Keratinocyte (primary cell): ENCODE measurements at regions not wholly inside any gene's neighbourhood (a gene's known extent, or its start where the extent isn't known, plus 50 kb on each side); places are given as distances from the start of the nearest gene placed in this dataset.

Experiments
- DNase-seq: peaks from one replicate; pipeline ENCODE4 v3.0.0-alpha.2; 2011; ENCODE audit warnings: low read depth, missing footprints, low spot score
- FAIRE-seq: peaks from 2 replicates; lab custom pipeline; 2011; peaks lifted over from hg19 to GRCh38; lab: Jason Lieb, UNC
- H2AFZ ChIP-seq: 2 replicates; pipeline ENCODE4 v1.6.0; 2012; ENCODE audit warnings: low read length, control low read depth, inconsistent platforms; ENCODE audit not compliant: control insufficient read depth
- H3K27ac ChIP-seq: 2 replicates; pipeline ENCODE4 v1.5.1; 2011; ENCODE audit warnings: low read length; ENCODE audit not compliant: control insufficient read depth, insufficient read depth
- H3K27me3 ChIP-seq: 3 replicates; pipeline ENCODE4 v1.6.0; 2011; ENCODE audit warnings: low read length; ENCODE audit not compliant: control insufficient read depth, insufficient read depth; ENCODE audit errors: extremely low read depth
- H3K36me3 ChIP-seq, 2 experiments: 2 replicates in 1 of 2; 3 replicates in 1 of 2; pipeline ENCODE4 v1.5.1; 2011; ENCODE audit warnings: low read length in 2 of 2, mild to moderate bottlenecking in 1 of 2; ENCODE audit not compliant: control insufficient read depth in 2 of 2, insufficient read depth in 2 of 2; ENCODE audit errors: extremely low read depth in 1 of 2
- H3K4me1 ChIP-seq: 3 replicates; pipeline ENCODE4 v1.5.1; 2011; ENCODE audit warnings: low read length; ENCODE audit not compliant: control insufficient read depth, insufficient read depth; ENCODE audit errors: extremely low read depth
- H3K4me2 ChIP-seq: 3 replicates; pipeline ENCODE4 v1.6.0; 2011; ENCODE audit warnings: low read depth, low read length; ENCODE audit not compliant: control insufficient read depth, insufficient read depth; ENCODE audit errors: extremely low read depth
- H3K4me3 ChIP-seq, 3 experiments: fragments of 200-600 bp in 1 of 3; sonication (generic) in 1 of 3; 2 replicates in 2 of 3; 3 replicates in 1 of 3; pipeline ENCODE4 v1.5.1; 2011 to 2016; ENCODE audit warnings: low read length in 3 of 3, mild to moderate bottlenecking in 3 of 3, control low read depth in 2 of 3, inconsistent platforms in 1 of 3, low read depth in 1 of 3, mixed read lengths in 1 of 3, mixed run types in 1 of 3, moderate library complexity in 1 of 3; ENCODE audit not compliant: control insufficient read depth in 2 of 3, insufficient read depth in 2 of 3; ENCODE audit errors: extremely low read depth in 1 of 3
- H3K79me2 ChIP-seq: 2 replicates; pipeline ENCODE4 v1.6.0; 2012; ENCODE audit warnings: low read length; ENCODE audit not compliant: control insufficient read depth, insufficient read depth
- H3K9ac ChIP-seq: 3 replicates; pipeline ENCODE4 v1.6.0; 2011; ENCODE audit warnings: low read length; ENCODE audit not compliant: control insufficient read depth, insufficient read depth; ENCODE audit errors: extremely low read depth
- H3K9me1 ChIP-seq: 3 replicates; pipeline ENCODE4 v1.6.0; 2011; ENCODE audit warnings: low read length; ENCODE audit not compliant: control insufficient read depth, insufficient read depth; ENCODE audit errors: extremely low read depth
- H3K9me3 ChIP-seq: 2 replicates; pipeline ENCODE4 v1.5.1; 2012; ENCODE audit warnings: low read depth, low read length; ENCODE audit not compliant: control insufficient read depth
- H4K20me1 ChIP-seq: 3 replicates; pipeline ENCODE4 v1.6.0; 2011; ENCODE audit warnings: low read length; ENCODE audit not compliant: control insufficient read depth, insufficient read depth; ENCODE audit errors: extremely low read depth
- CTCF ChIP-seq, 3 experiments: IDR thresholded peaks in 1 of 3; conservative IDR thresholded peaks in 1 of 3; optimal IDR thresholded peaks in 1 of 3; 2 replicates in 2 of 3; 3 replicates in 1 of 3; pipeline versions ENCODE3 to v1.5.1; 2011; ENCODE audit warnings: low read length in 3 of 3, mild to moderate bottlenecking in 3 of 3, moderate library complexity in 2 of 3, control low read depth in 1 of 3, inconsistent platforms in 1 of 3; ENCODE audit not compliant: insufficient read depth in 2 of 3; ENCODE audit errors: extremely low read depth in 1 of 3
- EZH2 ChIP-seq: IDR thresholded peaks from one replicate; pipeline ENCODE4 v1.6.1; 2012; ENCODE audit warnings: inconsistent platforms, mild to moderate bottlenecking, low read length, moderate library complexity
- dilution Hi-C: fragments of 300-500 bp; cut with MboI; formaldehyde crosslinking; loops from one replicate; pipeline ENCODE4 v1.7.0; 2020; ENCODE audit warnings: low sequenced_read_pairs; ENCODE audit not compliant: extremely low pct_ligation_motif_present

GRCh38 chr3:83938491-83938890 lies 1020.3 kb upstream of the CADM2 start:
- Histone ChIP-seq H3K4me1 (peaks cover 22% of the 10 kb centered on the region), H3K36me3 (no peaks in the 10 kb centered on the region), H3K79me2 (no peaks in the 10 kb centered on the region), H3K27me3 (no peaks in the 10 kb centered on the region), H3K4me3 (no peak overlapping the region), H3K27ac (no peak overlapping the region), H3K9me1 (no peaks in the 10 kb centered on the region), H3K9me3 (no peaks in the 10 kb centered on the region), H2AFZ (no peak overlapping the region), H3K9ac (no peak overlapping the region), H4K20me1 (no peaks in the 10 kb centered on the region), H3K4me2 (no peak overlapping the region)
- no peak for DNase-seq
- dilution Hi-C loops = no loop called here
- TF ChIP-seq CTCF (optimal IDR thresholded peaks at IDR 0.05 in 1 of 3, IDR thresholded peaks at IDR 0.05 in 1 of 3, conservative IDR thresholded peaks at IDR 0.05 in 1 of 3; ENCODE audit: extremely low read depth in 1 of 3, insufficient read depth in 2 of 3, low read length in 3 of 3) (no peak), EZH2 (no peak)
- no peak for FAIRE-seq

GRCh38 chr3:83941990-83942745 lies 1016.6 kb upstream of the CADM2 start:
- no peak for DNase-seq
- no peaks in the 10 kb centered on the region for H4K20me1 ChIP-seq
- dilution Hi-C loops = no loop called here
- H3K9me3 ChIP-seq = no peaks in the 10 kb centered on the region
- H2AFZ ChIP-seq = no peak overlapping the region
- FAIRE-seq = no peak
- no peak overlapping the region for H3K9ac ChIP-seq
- no peaks in the 10 kb centered on the region for H3K27me3 ChIP-seq
- H3K36me3 ChIP-seq = no peaks in the 10 kb centered on the region
- no peak overlapping the region for H3K27ac ChIP-seq
- H3K4me1 ChIP-seq = peaks cover 4% of the 10 kb centered on the region
- no peak overlapping the region for H3K4me2 ChIP-seq
- H3K4me3 ChIP-seq = no peak overlapping the region
- no peak for TF ChIP-seq EZH2
- no peak for TF ChIP-seq CTCF (optimal IDR thresholded peaks at IDR 0.05 in 1 of 3, IDR thresholded peaks at IDR 0.05 in 1 of 3, conservative IDR thresholded peaks at IDR 0.05 in 1 of 3; ENCODE audit: extremely low read depth in 1 of 3, insufficient read depth in 2 of 3, low read length in 3 of 3)
- no peaks in the 10 kb centered on the region for H3K79me2 ChIP-seq
- no peaks in the 10 kb centered on the region for H3K9me1 ChIP-seq
